ENCODE measurements at regions not wholly inside any gene's neighbourhood (a gene's known extent, or its start where the extent isn't known, plus 50 kb on each side); places are given as distances from the start of the nearest gene placed in this dataset.

DNA sequence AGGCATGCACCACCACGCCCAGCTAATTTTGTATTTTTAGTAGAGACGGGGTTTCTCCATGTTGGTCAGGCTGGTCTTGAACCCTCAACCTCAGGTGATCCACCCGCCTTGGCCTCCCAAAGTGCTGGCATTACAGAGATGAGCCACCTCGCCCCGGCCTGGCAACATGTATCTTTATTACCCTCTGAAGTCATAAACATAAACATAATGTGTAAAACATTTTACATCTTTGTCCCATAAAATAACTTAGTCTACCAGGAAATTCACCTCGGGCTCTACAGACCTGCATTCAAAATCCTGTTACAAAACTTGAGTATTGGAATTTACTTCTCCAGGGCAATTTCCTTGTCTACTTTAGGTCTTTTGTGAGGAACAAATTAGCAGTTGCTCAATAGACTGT is 68.1 kb upstream of the DUSP21 start:
- TF ChIP-seq POLR2A (IDR thresholded peaks at IDR 0.05; ENCODE audit: borderline replicate concordance, extremely low read depth, insufficient read depth, insufficient read length) (no peak), YY1 (IDR thresholded peaks at IDR 0.05; ENCODE audit: extremely low read depth, insufficient replicate concordance, low read depth, low read length) (no peak), RAD21 (IDR thresholded peaks at IDR 0.05; ENCODE audit: low read depth) (no peak), TCF7L2 (IDR thresholded peaks at IDR 0.05; ENCODE audit: borderline replicate concordance, extremely low read depth, insufficient read depth, insufficient read length) (no peak), SRF (IDR thresholded peaks at IDR 0.05; ENCODE audit: low read depth) (no peak), EZH2 (IDR thresholded peaks at IDR 0.05) (no peak), POLR2AphosphoS5 (IDR thresholded peaks at IDR 0.05; ENCODE audit: low read depth, low read length) (no peak), EZH2phosphoT487 (IDR thresholded peaks at IDR 0.05; ENCODE audit: borderline replicate concordance) (no peak), MAX (IDR thresholded peaks at IDR 0.05) (no peak), CEBPB (IDR thresholded peaks at IDR 0.05; ENCODE audit: low read depth) (no peak)
- TF ChIP-seq, protein P1, sequence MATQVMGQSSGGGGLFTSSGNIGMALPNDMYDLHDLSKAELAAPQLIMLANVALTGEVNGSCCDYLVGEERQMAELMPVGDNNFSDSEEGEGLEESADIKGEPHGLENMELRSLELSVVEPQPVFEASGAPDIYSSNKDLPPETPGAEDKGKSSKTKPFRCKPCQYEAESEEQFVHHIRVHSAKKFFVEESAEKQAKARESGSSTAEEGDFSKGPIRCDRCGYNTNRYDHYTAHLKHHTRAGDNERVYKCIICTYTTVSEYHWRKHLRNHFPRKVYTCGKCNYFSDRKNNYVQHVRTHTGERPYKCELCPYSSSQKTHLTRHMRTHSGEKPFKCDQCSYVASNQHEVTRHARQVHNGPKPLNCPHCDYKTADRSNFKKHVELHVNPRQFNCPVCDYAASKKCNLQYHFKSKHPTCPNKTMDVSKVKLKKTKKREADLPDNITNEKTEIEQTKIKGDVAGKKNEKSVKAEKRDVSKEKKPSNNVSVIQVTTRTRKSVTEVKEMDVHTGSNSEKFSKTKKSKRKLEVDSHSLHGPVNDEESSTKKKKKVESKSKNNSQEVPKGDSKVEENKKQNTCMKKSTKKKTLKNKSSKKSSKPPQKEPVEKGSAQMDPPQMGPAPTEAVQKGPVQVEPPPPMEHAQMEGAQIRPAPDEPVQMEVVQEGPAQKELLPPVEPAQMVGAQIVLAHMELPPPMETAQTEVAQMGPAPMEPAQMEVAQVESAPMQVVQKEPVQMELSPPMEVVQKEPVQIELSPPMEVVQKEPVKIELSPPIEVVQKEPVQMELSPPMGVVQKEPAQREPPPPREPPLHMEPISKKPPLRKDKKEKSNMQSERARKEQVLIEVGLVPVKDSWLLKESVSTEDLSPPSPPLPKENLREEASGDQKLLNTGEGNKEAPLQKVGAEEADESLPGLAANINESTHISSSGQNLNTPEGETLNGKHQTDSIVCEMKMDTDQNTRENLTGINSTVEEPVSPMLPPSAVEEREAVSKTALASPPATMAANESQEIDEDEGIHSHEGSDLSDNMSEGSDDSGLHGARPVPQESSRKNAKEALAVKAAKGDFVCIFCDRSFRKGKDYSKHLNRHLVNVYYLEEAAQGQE (IDR thresholded peaks at IDR 0.05; ENCODE audit: low read depth), result no peak
- TF ChIP-seq, protein P2, sequence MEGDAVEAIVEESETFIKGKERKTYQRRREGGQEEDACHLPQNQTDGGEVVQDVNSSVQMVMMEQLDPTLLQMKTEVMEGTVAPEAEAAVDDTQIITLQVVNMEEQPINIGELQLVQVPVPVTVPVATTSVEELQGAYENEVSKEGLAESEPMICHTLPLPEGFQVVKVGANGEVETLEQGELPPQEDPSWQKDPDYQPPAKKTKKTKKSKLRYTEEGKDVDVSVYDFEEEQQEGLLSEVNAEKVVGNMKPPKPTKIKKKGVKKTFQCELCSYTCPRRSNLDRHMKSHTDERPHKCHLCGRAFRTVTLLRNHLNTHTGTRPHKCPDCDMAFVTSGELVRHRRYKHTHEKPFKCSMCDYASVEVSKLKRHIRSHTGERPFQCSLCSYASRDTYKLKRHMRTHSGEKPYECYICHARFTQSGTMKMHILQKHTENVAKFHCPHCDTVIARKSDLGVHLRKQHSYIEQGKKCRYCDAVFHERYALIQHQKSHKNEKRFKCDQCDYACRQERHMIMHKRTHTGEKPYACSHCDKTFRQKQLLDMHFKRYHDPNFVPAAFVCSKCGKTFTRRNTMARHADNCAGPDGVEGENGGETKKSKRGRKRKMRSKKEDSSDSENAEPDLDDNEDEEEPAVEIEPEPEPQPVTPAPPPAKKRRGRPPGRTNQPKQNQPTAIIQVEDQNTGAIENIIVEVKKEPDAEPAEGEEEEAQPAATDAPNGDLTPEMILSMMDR (IDR thresholded peaks at IDR 0.05 in 2 of 3, conservative IDR thresholded peaks at IDR 0.05 in 1 of 3; ENCODE audit: borderline replicate concordance in 1 of 3, insufficient read depth in 1 of 3, low read depth in 2 of 3, low read length in 2 of 3), result no peak
- TF ChIP-seq, protein P3, sequence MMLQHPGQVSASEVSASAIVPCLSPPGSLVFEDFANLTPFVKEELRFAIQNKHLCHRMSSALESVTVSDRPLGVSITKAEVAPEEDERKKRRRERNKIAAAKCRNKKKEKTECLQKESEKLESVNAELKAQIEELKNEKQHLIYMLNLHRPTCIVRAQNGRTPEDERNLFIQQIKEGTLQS (IDR thresholded peaks at IDR 0.05), result no peak
